ENCODE measurements at regions not wholly inside any gene's neighbourhood (a gene's known extent, or its start where the extent isn't known, plus 50 kb on each side); places are given as distances from the start of the nearest gene placed in this dataset.

GRCh38 chr3:181564222-181564621 is 147.5 kb upstream of the SOX2 start:
- TF ChIP-seq CTCF (IDR thresholded peaks at IDR 0.05; ENCODE audit: insufficient read depth, low read length, poor library complexity, severe bottlenecking) (no peak), EZH2phosphoT487 (conservative IDR thresholded peaks at IDR 0.05; ENCODE audit: low read length) (no peak)

Data from SU-DHL-6 (cell line).